ENCODE measurements at regions not wholly inside any gene's neighbourhood (a gene's known extent, or its start where the extent isn't known, plus 50 kb on each side); places are given as distances from the start of the nearest gene placed in this dataset.

- TF ChIP-seq, protein P1, sequence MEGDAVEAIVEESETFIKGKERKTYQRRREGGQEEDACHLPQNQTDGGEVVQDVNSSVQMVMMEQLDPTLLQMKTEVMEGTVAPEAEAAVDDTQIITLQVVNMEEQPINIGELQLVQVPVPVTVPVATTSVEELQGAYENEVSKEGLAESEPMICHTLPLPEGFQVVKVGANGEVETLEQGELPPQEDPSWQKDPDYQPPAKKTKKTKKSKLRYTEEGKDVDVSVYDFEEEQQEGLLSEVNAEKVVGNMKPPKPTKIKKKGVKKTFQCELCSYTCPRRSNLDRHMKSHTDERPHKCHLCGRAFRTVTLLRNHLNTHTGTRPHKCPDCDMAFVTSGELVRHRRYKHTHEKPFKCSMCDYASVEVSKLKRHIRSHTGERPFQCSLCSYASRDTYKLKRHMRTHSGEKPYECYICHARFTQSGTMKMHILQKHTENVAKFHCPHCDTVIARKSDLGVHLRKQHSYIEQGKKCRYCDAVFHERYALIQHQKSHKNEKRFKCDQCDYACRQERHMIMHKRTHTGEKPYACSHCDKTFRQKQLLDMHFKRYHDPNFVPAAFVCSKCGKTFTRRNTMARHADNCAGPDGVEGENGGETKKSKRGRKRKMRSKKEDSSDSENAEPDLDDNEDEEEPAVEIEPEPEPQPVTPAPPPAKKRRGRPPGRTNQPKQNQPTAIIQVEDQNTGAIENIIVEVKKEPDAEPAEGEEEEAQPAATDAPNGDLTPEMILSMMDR (IDR thresholded peaks at IDR 0.05) = no peak
- TF ChIP-seq POLR2A (IDR thresholded peaks at IDR 0.05) = no peak
Measured at GRCh38 chr5:117138523-117138922, 563.9 kb upstream of the SEMA6A start.

Measured in vagina (tissue), 2 donors.